SU-DHL-6 (cell line): ENCODE measurements at regions not wholly inside any gene's neighbourhood (a gene's known extent, or its start where the extent isn't known, plus 50 kb on each side); places are given as distances from the start of the nearest gene placed in this dataset.

Experiments
- EZH2phosphoT487 ChIP-seq: fragments of 200-600 bp; sonication (generic), shearing (Covaris generic); conservative IDR thresholded peaks from 2 replicates; pipeline ENCODE4 v1.6.1; 2018; ENCODE audit warnings: mild to moderate bottlenecking, antibody characterized with exemption, low read length, moderate library complexity, mixed read lengths
- TF ChIP-seq, protein P1 (sequence below): fragments of 200-600 bp; sonication (generic); IDR thresholded peaks from one replicate; pipeline ENCODE4 v1.5.1; 2017; ENCODE audit warnings: antibody characterized with exemption, mild to moderate bottlenecking, low read length, moderate library complexity; ENCODE audit not compliant: insufficient read depth, poor library complexity, severe bottlenecking

DNA sequence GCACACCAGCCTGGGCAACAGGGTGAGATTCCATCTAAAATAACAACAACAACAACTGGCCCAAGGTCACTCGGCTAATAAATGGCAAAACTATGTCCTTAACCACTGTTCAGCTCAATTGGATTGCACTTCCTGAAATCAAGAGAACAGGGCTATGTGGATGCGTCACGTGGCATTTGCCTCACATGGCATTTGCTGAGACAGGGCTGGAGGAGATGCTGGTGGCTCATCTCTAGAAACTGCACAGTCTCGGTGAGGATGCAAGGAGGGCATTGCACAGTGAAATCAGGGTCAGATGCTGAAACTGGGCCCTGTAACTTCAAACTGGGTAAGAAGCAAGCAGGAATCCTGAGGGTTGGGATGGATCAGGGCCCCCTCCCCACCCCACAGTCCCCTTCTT, 171.9 kb downstream of the BUD13 start:
- TF ChIP-seq, protein P1, sequence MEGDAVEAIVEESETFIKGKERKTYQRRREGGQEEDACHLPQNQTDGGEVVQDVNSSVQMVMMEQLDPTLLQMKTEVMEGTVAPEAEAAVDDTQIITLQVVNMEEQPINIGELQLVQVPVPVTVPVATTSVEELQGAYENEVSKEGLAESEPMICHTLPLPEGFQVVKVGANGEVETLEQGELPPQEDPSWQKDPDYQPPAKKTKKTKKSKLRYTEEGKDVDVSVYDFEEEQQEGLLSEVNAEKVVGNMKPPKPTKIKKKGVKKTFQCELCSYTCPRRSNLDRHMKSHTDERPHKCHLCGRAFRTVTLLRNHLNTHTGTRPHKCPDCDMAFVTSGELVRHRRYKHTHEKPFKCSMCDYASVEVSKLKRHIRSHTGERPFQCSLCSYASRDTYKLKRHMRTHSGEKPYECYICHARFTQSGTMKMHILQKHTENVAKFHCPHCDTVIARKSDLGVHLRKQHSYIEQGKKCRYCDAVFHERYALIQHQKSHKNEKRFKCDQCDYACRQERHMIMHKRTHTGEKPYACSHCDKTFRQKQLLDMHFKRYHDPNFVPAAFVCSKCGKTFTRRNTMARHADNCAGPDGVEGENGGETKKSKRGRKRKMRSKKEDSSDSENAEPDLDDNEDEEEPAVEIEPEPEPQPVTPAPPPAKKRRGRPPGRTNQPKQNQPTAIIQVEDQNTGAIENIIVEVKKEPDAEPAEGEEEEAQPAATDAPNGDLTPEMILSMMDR = no peak
- no peak for TF ChIP-seq EZH2phosphoT487
